Fibroblast of villous mesenchyme (primary cell): ENCODE measurements at regions not wholly inside any gene's neighbourhood (a gene's known extent, or its start where the extent isn't known, plus 50 kb on each side); places are given as distances from the start of the nearest gene placed in this dataset.

Experiments
- DNase-seq: peaks from one replicate; pipeline ENCODE4 v3.0.0-alpha.2; 2010; ENCODE audit warnings: low read depth
- H3K4me3 ChIP-seq: 2 replicates; pipeline ENCODE4 v1.5.1; 2011; ENCODE audit warnings: low read depth, mild to moderate bottlenecking, low read length
- CTCF ChIP-seq: IDR thresholded peaks from 2 replicates; pipeline ENCODE4 v1.5.1; 2012; ENCODE audit warnings: low read depth, mild to moderate bottlenecking, low read length; ENCODE audit not compliant: insufficient read depth

GRCh38 chr11:45517171-45517770 lies 148.2 kb downstream of the CHST1 start:
- H3K4me3 ChIP-seq = no peak overlapping the region
- no peak for DNase-seq
- no peak for TF ChIP-seq CTCF

GRCh38 chr11:45513821-45514340 lies 151.5 kb downstream of the CHST1 start:
- no peak for TF ChIP-seq CTCF
- H3K4me3 ChIP-seq = no peak overlapping the region
- no peak for DNase-seq

GRCh38 chr11:45512471-45513148 lies 152.8 kb downstream of the CHST1 start:
- H3K4me3 ChIP-seq = no peak overlapping the region

GRCh38 chr11:45511566-45511965 lies 153.9 kb downstream of the CHST1 start:
- no peak for DNase-seq

More at GRCh38 chr11:45512471-45513148, 152.8 kb downstream of the CHST1 start:
- no peak for DNase-seq
- TF ChIP-seq CTCF = no peak

GRCh38 chr11:45507916-45508315 lies 157.5 kb downstream of the CHST1 start:
- DNase-seq = no peak
- no peak for TF ChIP-seq CTCF
- no peak overlapping the region for H3K4me3 ChIP-seq

More at GRCh38 chr11:45511566-45511965, 153.9 kb downstream of the CHST1 start:
- H3K4me3 ChIP-seq = no peak overlapping the region
- TF ChIP-seq CTCF = no peak

GRCh38 chr11:45503311-45503710 lies 162.1 kb downstream of the CHST1 start:
- H3K4me3 ChIP-seq = no peak overlapping the region
- TF ChIP-seq CTCF = no peak
- DNase-seq = no peak
